HFF-Myc (cell line): ENCODE measurements at regions not wholly inside any gene's neighbourhood (a gene's known extent, or its start where the extent isn't known, plus 50 kb on each side); places are given as distances from the start of the nearest gene placed in this dataset.
"Not testable (repeated sequence)": the region's sequence is repeated elsewhere in the genome, so short reads cannot be mapped to it uniquely, and the experiment has no call there.

ENCODE experiments used
- DNase-seq: peaks from one replicate; pipeline ENCODE4 v3.0.0-alpha.2; 2011; ENCODE audit warnings: low read depth; ENCODE audit errors: extremely low read depth
- H3K4me3 ChIP-seq: replicated peaks from 2 replicates; pipeline ENCODE4 v1.5.1; 2011; ENCODE audit warnings: low read depth, mild to moderate bottlenecking, control low read depth, low read length
- TF ChIP-seq, protein P1 (sequence below): IDR thresholded peaks from 2 replicates; pipeline ENCODE4 v1.5.1; 2012; ENCODE audit warnings: mild to moderate bottlenecking, low read depth, low read length, control low read depth; ENCODE audit errors: missing control alignments

- TF ChIP-seq, protein P1, sequence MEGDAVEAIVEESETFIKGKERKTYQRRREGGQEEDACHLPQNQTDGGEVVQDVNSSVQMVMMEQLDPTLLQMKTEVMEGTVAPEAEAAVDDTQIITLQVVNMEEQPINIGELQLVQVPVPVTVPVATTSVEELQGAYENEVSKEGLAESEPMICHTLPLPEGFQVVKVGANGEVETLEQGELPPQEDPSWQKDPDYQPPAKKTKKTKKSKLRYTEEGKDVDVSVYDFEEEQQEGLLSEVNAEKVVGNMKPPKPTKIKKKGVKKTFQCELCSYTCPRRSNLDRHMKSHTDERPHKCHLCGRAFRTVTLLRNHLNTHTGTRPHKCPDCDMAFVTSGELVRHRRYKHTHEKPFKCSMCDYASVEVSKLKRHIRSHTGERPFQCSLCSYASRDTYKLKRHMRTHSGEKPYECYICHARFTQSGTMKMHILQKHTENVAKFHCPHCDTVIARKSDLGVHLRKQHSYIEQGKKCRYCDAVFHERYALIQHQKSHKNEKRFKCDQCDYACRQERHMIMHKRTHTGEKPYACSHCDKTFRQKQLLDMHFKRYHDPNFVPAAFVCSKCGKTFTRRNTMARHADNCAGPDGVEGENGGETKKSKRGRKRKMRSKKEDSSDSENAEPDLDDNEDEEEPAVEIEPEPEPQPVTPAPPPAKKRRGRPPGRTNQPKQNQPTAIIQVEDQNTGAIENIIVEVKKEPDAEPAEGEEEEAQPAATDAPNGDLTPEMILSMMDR: no peak
- DNase-seq: no peak
Observed at GRCh38 chr12:24510581-24511125, 438.2 kb downstream of the BCAT1 start.

DNA sequence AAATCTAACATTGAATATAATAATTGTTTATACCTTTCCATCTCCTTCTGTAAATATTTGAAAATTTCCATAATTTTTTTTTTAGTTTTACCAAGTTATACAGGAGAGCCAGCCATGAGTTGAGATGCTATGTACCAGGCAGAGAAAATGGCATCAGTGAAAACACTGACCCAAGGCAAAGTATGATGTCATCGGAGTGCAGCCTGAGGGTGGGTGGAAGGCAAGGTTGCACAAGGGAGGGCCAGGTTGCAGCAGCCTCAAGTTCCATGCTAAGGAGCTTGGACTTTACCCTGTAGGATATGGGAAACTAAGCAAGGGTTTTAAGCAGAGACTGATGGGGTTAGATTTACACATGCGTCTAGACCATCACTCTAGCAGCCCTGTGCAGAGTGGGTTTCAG, 441.1 kb downstream of the BCAT1 start:
- DNase-seq: no peak
- TF ChIP-seq, protein P1: no peak
- H3K4me3 ChIP-seq: no peak overlapping the region

More at GRCh38 chr12:24510581-24511125, 438.2 kb downstream of the BCAT1 start:
- H3K4me3 ChIP-seq: no peak overlapping the region

- TF ChIP-seq, protein P1: no peak
- no peak for DNase-seq
- H3K4me3 ChIP-seq: no peak overlapping the region
Observed at GRCh38 chr12:24505366-24506015, 443.4 kb downstream of the BCAT1 start.

GRCh38 chr12:24503477-24503876, 445.4 kb downstream of the BCAT1 start:
- DNase-seq, H3K4me3 ChIP-seq: not testable (repeated sequence)

DNA sequence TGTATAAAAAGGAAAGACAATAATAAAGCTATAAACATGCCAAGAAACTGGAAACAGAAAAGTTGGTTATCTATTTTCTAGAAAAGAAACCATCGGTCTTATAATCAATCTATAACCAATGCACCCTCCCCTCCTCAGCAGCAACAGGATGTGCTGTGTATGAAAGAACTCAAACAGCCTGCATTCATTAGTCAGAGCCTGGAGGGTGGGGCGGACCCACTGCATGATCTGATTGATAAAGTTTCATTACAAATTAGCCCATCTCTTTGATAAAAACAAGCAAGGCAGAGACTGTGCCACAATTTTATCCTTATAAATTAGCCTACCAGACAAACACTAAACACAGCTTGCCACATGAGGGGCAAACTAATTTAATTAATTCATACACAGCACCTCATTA, 448.1 kb downstream of the BCAT1 start:
- H3K4me3 ChIP-seq: no peak overlapping the region
- TF ChIP-seq, protein P1: no peak
- DNase-seq: no peak

GRCh38 chr12:24500421-24500820, 448.5 kb downstream of the BCAT1 start:
- no peak for DNase-seq
- TF ChIP-seq, protein P1: no peak
- H3K4me3 ChIP-seq: no peak overlapping the region

DNA sequence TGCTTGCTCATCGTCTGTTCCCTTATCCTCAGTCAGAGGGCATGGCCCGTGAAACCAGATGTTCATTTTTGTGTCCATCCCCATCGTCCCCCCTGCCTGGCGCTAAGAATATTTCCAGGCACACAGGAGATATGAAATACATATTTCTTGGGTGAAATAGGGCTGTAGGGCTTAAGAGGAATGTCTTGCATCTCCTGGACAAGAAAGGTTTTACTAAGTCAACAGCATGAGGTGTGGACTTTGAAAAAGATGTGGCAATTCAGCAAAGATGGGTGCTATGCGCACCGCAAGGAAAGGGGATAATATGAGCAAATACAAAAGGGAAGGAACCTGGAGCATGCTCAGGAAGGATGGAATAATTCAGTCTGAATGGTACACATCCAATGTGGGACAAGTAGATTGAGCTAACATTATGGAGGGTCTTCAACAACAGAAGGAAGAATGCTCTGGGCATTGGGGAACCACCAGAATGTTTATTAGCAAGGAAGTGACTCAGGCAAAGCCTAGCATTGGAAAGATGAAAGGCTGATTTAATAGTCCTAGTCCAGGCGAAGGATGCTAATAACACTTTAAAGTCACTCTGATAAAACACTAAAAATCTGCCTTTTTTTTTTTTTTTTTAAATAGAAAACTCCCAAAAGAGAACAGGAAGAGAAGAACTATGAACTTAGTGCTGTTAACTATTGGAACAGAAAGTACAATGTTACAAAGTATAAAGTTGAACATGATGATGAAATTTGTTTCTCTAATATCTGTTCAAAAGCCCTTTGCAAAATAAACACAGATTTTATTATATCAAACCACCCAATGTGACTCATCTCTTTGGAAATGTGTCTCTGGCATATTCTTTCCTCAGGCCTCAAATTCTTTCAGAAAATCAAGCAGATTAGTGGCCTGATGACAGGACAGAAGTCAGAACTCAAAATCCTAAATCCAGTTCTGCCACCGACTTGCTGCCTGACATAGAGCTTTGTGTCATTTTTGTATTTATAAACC, 449.5 kb downstream of the BCAT1 start:
- H3K4me3 ChIP-seq: no peak overlapping the region
- DNase-seq: no peak
- TF ChIP-seq, protein P1: no peak
